COLO668 (cell line): ENCODE measurements at regions not wholly inside any gene's neighbourhood (a gene's known extent, or its start where the extent isn't known, plus 50 kb on each side); places are given as distances from the start of the nearest gene placed in this dataset.
A peak's percentile ranks its signal among the peaks of the same experiment; 100 is the strongest.

Experiments used
- DNase-seq: peaks from one replicate; lab custom pipeline; 2025; ENCODE audit not compliant: unreplicated experiment; lab: John Stamatoyannopoulos, UW

- no peak for DNase-seq
Observed at GRCh38 chr3:31277582-31277981, 255.1 kb upstream of the STT3B start.

- no peak for DNase-seq
Observed at GRCh38 chr3:31278532-31278931, 254.2 kb upstream of the STT3B start.

DNA sequence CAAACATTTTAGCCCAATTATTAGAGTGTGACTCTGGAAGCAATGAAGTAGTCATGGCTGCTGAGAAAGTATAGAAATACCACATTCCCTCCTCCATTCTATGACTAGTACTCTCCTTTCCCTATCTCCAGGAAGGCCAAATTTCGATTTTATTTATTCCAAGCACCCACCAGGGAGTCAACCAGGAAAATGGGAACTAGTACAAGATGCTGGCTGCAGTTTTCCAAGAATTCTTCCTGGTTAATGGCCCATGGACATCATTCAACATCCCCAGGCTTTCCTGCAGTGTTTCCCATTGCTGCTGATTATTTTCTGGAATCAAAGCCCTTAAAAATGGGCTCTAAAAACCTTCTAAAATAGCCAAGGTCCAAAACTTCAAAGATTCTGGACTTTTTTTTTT, 247.9 kb upstream of the STT3B start:
- no peak for DNase-seq

GRCh38 chr3:31285833-31286486, 246.8 kb upstream of the STT3B start:
- DNase-seq: no peak

DNA sequence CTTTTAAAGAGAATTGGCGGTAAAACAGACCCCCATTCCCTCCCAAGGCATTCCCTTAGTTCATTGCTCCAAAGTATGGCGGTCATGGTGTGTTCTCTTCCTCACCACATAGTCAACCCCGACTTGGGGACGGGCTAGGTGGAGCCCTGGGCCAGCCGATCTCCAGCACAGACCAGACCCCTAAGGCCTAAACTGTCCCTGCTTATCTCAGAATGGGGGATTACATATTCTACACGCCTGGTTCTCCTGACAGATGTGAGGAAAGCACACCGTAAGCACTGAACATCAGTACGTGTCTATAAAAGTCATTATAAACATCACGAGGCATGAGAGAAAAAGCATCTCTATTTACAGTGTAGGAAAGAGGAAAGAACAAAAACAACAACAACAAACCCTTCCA, 244.5 kb upstream of the STT3B start:
- no peak for DNase-seq

DNA sequence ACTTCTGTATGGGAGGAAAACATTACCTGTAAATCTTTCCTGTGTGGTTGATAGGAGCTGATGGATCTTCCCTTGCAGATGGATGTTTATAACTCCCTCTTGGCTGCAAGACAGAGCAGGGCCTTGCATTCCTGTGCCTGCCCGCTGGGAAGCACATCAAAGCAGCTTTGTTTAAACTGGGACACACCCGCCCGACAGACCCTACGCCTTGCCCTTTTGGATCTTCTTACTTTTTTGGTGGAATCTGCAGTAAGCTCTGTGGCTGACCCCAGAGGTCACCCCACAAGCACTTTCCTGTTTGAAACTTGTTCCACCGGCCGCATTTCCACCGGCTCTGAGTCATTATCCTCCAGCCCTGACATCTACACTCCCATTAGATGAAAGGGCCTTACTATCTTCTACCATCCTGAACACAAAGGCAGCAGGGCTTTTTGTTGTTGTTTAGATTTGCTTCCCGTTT, 244.1 kb upstream of the STT3B start:
- no peak for DNase-seq

DNA sequence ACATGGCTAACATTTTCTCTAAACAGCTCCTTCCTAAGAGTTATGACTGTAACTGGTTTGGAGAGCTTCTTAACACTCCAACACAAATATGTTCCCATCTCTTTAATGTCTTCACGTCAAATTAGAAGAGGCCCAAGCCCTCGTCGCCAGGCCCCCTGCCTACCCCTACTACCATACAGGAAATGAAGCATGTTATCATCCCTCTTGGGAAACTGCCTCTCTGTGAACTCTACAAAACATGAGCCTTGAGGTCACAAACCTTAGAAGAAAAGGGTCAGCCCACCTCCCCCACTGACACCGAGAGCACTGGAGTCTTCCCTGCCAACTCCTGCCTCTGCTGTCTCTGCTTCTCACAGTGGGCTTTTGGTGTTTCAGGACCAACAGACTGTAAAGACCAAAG, 243.1 kb upstream of the STT3B start:
- no peak for DNase-seq

DNA sequence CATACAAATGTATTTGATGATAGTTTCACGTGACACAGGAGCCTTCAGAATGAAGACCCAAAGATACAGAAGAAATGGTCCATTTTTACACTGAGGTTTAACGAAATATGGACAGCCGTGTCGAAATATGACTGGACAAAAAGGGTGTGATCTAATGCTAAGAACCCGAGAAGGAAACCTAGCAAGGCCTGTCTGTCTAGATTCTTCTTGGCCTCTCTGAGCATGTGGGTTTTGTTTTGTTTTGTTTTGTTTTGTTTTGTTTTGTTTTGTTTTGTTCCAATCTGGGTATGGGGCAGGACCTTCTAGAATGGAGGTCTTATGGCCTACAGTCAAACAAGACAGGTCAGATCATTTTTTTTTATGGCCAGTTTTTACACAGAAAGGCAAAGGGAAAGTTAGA, 242.7 kb upstream of the STT3B start:
- DNase-seq: no peak

DNA sequence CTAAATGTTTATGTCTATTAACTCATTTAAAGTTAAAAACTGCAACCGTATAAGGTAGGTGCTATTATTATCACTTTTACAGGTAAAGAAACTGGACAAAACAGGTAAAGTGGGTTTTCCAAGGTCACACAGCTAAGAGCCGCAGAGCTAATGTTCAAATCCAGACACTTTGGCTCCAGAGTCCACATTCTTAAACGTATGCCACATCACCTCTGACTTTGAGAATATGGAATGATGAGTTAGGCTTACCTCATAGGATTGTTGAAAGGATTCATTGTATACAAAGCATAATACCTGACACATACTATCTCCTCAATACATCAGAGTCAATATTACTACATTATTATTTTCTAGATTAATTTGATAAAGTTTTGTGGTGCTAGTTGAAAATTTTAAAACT, 240.9 kb upstream of the STT3B start:
- DNase-seq: no peak

- no peak for DNase-seq
Observed at GRCh38 chr3:31294430-31295149, 238.1 kb upstream of the STT3B start.

DNA sequence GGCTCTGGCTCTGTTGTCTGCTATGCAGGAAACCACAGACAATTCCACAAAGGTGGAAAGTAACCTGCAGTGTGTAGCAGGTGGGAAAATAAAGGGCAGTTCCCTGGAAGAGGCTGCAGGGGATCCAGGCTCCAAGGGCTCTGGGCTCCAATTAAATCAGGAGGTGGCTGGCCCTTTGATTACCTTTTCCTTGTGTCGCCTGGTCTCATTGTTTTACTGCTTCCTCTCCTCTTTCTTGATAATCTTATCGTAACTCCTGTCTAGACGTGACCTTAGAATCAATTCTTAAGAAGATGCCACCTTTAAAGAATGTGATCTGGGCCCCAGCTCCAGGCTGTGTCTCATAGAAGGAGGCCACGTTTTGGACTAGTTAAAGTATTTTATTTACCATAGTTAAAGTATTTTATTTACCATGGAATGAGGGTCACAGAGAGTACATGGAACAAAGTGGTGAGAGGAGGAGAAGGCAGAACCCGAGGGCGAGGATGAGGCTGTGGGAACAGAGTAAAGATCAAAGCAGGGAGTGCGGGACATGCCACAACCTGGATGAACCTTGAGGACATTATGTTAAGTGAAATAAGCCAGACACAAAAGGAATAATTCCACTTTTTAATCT, 237.5 kb upstream of the STT3B start:
- DNase-seq: no peak

- DNase-seq: no peak
Observed at GRCh38 chr3:31297726-31298298, 234.9 kb upstream of the STT3B start.

DNA sequence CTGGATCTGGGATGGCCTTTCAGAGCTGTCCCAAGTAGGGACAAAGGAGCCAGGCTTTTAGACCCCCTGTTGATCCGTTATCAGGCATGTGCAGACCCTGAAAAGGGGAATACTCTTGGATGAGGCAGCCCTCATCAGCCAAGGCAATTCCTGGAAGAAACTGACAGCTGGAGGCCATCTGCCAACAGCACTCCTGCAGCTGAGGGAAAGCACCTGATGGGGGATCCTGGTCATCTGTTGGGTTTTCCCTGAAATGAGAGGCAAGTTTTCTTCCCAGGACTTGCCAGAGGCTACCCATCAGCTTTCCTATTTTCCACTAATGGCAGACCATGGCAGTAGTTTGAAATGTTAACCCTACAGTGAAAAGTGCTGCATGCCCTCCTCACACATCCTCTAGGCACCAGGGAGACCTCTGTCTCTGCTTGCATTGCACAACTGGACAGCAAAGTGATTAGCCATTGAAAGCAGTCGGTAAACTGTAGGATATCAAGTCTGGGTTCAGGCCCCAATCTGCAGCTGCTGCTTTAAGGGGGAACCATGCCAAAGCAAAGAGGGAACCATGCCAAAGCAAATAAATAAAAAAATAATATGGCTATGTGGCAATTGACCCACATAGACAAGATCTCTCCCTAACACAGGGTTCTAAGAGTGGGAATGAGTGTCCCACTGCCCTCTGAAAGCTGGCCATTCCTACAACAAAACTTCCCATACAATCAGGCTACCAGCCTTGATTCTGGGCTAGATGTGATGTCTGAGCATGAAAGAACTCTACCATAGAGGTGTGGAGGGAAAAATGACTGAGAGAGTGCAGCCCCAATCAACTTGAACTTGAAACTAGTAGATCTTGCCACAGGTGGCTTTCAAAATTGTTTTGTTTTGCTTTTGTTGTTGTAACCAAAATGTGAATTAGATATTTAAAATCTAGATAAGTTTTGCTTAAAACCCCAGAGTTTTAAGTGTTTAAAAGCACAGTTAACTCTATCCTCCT, 232.0 kb upstream of the STT3B start:
- DNase-seq: peak; percentile 24

DNA sequence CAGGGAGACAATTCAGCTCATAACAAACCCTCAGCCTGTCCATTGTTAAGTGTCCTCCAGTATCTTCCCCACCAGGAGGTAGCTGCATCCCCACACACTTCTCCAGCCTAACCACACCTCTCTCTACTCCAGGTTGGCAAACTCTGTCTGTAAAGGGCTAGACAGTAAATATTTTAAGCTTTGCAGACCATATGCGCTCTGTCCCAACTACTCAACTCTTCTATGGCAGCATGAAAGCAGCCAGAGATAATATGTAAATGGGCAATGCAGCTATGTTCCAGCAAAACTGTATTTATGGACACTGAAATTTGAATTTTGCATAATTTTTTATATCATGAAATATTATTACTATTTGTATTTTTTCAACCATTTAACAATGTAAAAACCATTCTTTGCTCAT, 230.4 kb upstream of the STT3B start:
- no peak for DNase-seq

DNA sequence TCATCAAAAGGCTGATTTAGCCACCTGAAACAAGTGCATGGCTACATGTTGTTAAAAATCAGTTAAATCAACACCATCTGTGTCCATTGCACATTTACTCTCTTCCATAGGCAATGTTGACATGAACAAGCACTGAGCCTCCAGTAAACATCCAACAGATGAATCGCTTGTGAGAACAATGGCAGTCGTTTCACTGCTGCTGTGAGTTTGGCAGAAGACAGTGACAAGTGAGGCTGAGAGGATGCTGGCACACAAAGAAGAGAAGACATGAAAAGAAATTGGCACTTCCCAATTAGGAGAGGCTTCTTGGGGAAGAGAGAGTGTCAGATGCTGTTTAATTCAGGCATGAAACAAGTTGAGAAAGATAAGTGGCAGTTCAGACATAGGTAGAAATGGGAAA, 227.4 kb upstream of the STT3B start:
- peak; percentile 2 for DNase-seq

- no peak for DNase-seq
Observed at GRCh38 chr3:31307131-31307785, 225.5 kb upstream of the STT3B start.

DNA sequence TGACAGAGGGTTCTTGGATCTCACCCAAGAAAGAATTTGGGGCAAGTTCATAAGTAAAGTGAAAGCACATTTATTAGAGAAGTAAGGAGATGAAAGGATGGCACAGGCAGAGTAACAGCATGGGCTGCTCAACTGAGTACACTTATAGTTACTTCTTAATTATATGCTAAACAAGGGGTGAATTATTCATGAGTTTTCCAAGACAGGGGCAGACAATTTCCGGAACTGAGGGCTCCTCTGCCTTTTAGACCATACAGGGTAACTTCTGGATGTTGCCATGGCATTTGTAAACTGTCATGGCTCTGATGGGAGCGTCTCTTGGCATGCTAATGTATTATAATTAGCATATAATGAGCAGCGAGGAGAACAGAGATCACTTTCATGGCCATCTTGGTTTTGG, 221.2 kb upstream of the STT3B start:
- no peak for DNase-seq

- no peak for DNase-seq
Observed at GRCh38 chr3:31312400-31312799, 220.3 kb upstream of the STT3B start.

DNA sequence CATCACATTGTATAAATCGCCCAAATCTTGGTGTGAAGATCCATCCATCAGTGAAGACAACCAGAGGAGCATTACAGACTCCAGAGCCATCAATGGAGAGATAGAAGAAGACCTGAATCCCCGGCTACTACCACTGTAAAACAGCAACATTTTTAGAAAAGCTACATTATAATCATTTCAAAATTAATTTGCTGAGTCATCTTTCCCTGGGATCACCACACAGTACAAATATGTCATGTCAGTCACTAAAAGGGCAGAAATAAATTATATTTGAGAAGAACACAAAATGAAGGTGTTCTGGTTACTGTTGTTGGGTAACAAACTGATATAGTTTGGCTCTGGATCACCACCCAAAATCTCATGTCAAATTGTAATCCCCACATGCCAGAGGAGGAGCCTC, 218.5 kb upstream of the STT3B start:
- DNase-seq: no peak

DNA sequence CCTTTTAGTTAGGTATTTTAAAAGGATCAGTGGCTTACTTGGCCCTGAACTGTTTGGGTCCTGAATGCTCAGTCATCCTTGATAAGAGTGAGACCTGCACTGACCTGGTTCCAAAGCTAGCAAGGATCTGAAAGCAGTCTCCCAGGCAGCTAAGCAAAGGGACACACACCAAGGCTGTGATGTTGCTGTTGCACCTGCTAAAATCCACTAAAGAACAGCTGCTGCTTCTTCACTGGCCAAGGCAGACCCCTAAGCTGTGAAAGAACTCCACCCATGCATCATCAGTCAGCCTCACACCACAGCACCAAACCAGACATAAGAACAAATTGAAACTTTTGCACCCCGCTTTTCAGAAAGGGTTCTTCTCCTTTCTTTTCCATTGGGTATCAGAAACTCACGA, 213.4 kb upstream of the STT3B start:
- no peak for DNase-seq
